GM12891 (cell line): ENCODE measurements at regions not wholly inside any gene's neighbourhood (a gene's known extent, or its start where the extent isn't known, plus 50 kb on each side); places are given as distances from the start of the nearest gene placed in this dataset.

ENCODE experiments used
- PAX5 ChIP-seq: IDR thresholded peaks from 2 replicates; pipeline ENCODE4 v1.6.1; 2011; ENCODE audit warnings: low read length, moderate library complexity, mild to moderate bottlenecking; ENCODE audit not compliant: insufficient read depth, severe bottlenecking
- POLR2A ChIP-seq: IDR thresholded peaks from 2 replicates; pipeline ENCODE4 v1.6.1; 2011; ENCODE audit warnings: low read depth, low read length, control low read depth
- POLR2AphosphoS5 ChIP-seq: IDR thresholded peaks from 2 replicates; pipeline ENCODE4 v1.6.1; 2011; ENCODE audit warnings: low read depth, low read length, control low read depth
- TAF1 ChIP-seq: IDR thresholded peaks from 2 replicates; pipeline ENCODE4 v1.6.1; 2011; ENCODE audit warnings: low read depth, low read length, control low read depth

GRCh38 chr1:59137968-59138367 is 158.9 kb upstream of the FGGY start:
- TF ChIP-seq POLR2AphosphoS5 (no peak), TAF1 (no peak), POLR2A (no peak), PAX5 (no peak)
